Endodermal cell (in vitro differentiated cells): ENCODE measurements at regions not wholly inside any gene's neighbourhood (a gene's known extent, or its start where the extent isn't known, plus 50 kb on each side); places are given as distances from the start of the nearest gene placed in this dataset.

ENCODE experiments used
- DNase-seq: peaks from one replicate; pipeline ENCODE4 v3.0.0-alpha.2; 2017
- H3K27ac ChIP-seq: 2 replicates; pipeline ENCODE4 v1.5.1; 2013; ENCODE audit warnings: mild to moderate bottlenecking, low read depth, low read length, moderate library complexity
- H3K27me3 ChIP-seq: 2 replicates; pipeline ENCODE4 v1.6.1; 2013; ENCODE audit warnings: mild to moderate bottlenecking, low read length, moderate library complexity; ENCODE audit not compliant: insufficient read depth, control insufficient read depth, poor library complexity, severe bottlenecking
- H3K36me3 ChIP-seq: 2 replicates; pipeline ENCODE4 v1.7.0; 2013; ENCODE audit warnings: mild to moderate bottlenecking, low read length, moderate library complexity; ENCODE audit not compliant: control insufficient read depth, insufficient read depth
- H3K4me1 ChIP-seq: one replicate; pipeline ENCODE4 v1.7.0; 2013; ENCODE audit warnings: low read length; ENCODE audit not compliant: control insufficient read depth, insufficient read depth
- H3K4me3 ChIP-seq: 2 replicates; pipeline ENCODE4 v1.5.1; 2013; ENCODE audit warnings: mild to moderate bottlenecking, low read length, moderate library complexity
- H3K9ac ChIP-seq: 2 replicates; pipeline ENCODE4 v1.6.1; 2013; ENCODE audit warnings: mild to moderate bottlenecking, low read length, moderate library complexity; ENCODE audit not compliant: poor library complexity, severe bottlenecking; ENCODE audit errors: extremely low read depth
- H3K9me3 ChIP-seq: 2 replicates; pipeline ENCODE4 v1.6.1; 2013; ENCODE audit warnings: mild to moderate bottlenecking, low read length, moderate library complexity; ENCODE audit not compliant: control insufficient read depth
- H3K27ac Mint-ChIP-seq: 2 replicates; pipeline ENCODE4 v1.8.0; 2020; ENCODE audit warnings: mixed read lengths
- H3K27me3 Mint-ChIP-seq: 2 replicates; pipeline ENCODE4 v1.8.0; 2021; ENCODE audit warnings: mild to moderate bottlenecking, mixed read lengths; ENCODE audit not compliant: insufficient read depth
- H3K36me3 Mint-ChIP-seq: 2 replicates; pipeline ENCODE4 v1.8.0; 2020; ENCODE audit warnings: low read depth, mixed read lengths
- H3K4me1 Mint-ChIP-seq: 2 replicates; pipeline ENCODE4 v1.8.0; 2020; ENCODE audit warnings: mixed read lengths
- H3K4me3 Mint-ChIP-seq: 2 replicates; pipeline ENCODE4 v1.8.0; 2020; ENCODE audit warnings: mild to moderate bottlenecking, moderate library complexity, mixed read lengths
- H3K9me3 Mint-ChIP-seq: 2 replicates; pipeline ENCODE4 v1.8.0; 2020; ENCODE audit warnings: mild to moderate bottlenecking, mixed read lengths
- CTCF ChIP-seq: fragments of 200-600 bp; sonication (generic); conservative IDR thresholded peaks from 2 replicates; pipeline ENCODE4 v1.5.0; 2021; ENCODE audit warnings: antibody characterized with exemption, mild to moderate bottlenecking
- WGBS, 2 experiments: methylation state at CpG; one replicate each; pipeline versions ENCODE4 v1.1.5 to v1.1.7; 2013; ENCODE audit warnings: missing lambda C conversion rate in 2 of 2, mixed read lengths in 1 of 2; ENCODE audit not compliant: insufficient coverage in 1 of 2, insufficient read length in 1 of 2; 5-methylcytosine and 5-hydroxymethylcytosine counted together

GRCh38 chr13:85694992-85695391, 104.2 kb downstream of the SLITRK6 start:
- no peak for DNase-seq
- Mint-ChIP-seq H3K36me3 (peaks cover 11% of the 10 kb centered on the region), H3K27me3 (no peaks in the 10 kb centered on the region), H3K4me1 (no peaks in the 10 kb centered on the region), H3K4me3 (no peak overlapping the region), H3K27ac (no peak overlapping the region), H3K9me3 (peaks cover 19% of the 10 kb centered on the region)
- no peak overlapping the region for H3K9ac ChIP-seq
- H3K27ac ChIP-seq = no peak overlapping the region
- 0 to 57% methylated on average over 1 to 3 of the region's 4 CpGs for WGBS, 2 experiments
- no peak overlapping the region for H3K4me3 ChIP-seq
- no peaks in the 10 kb centered on the region for H3K36me3 ChIP-seq
- H3K27me3 ChIP-seq = no peaks in the 10 kb centered on the region
- no peaks in the 10 kb centered on the region for H3K9me3 ChIP-seq
- H3K4me1 ChIP-seq = no peaks in the 10 kb centered on the region
- no peak for TF ChIP-seq CTCF

GRCh38 chr13:85693889-85694511, 105.2 kb downstream of the SLITRK6 start:
- peak overlapping the region; percentile 5 for H3K27ac Mint-ChIP-seq
- DNase-seq = peak; percentile 52
- no peak overlapping the region for H3K9ac ChIP-seq
- H3K4me3 ChIP-seq = no peak overlapping the region
- no peaks in the 10 kb centered on the region for H3K9me3 ChIP-seq
- H3K4me1 ChIP-seq = no peaks in the 10 kb centered on the region
- no peaks in the 10 kb centered on the region for H3K27me3 ChIP-seq
- H3K27me3 Mint-ChIP-seq = no peaks in the 10 kb centered on the region
- H3K36me3 ChIP-seq = no peaks in the 10 kb centered on the region
- H3K27ac ChIP-seq = no peak overlapping the region
- H3K36me3 Mint-ChIP-seq = peaks cover 3% of the 10 kb centered on the region
- no peak for TF ChIP-seq CTCF
- H3K4me1 Mint-ChIP-seq = no peaks in the 10 kb centered on the region
- peaks cover 11% of the 10 kb centered on the region for H3K9me3 Mint-ChIP-seq
- 91 to 95% methylated on average over 4 to 7 of the region's 7 CpGs for WGBS, 2 experiments
- no peak overlapping the region for H3K4me3 Mint-ChIP-seq

GRCh38 chr13:85690368-85690767, 108.9 kb downstream of the SLITRK6 start:
- Mint-ChIP-seq H3K4me1 (no peaks in the 10 kb centered on the region), H3K36me3 (no peaks in the 10 kb centered on the region), H3K27ac (no peak overlapping the region), H3K27me3 (no peaks in the 10 kb centered on the region), H3K9me3 (no peaks in the 10 kb centered on the region), H3K4me3 (no peak overlapping the region)
- H3K4me3 ChIP-seq = no peak overlapping the region
- no peaks in the 10 kb centered on the region for H3K4me1 ChIP-seq
- H3K27me3 ChIP-seq = no peaks in the 10 kb centered on the region
- no peaks in the 10 kb centered on the region for H3K9me3 ChIP-seq
- 0% methylated on average over 1 of the region's 1 CpG; no CpG with 5 or more reads in 1 of the 2 experiments for WGBS, 2 experiments
- DNase-seq = no peak
- no peaks in the 10 kb centered on the region for H3K36me3 ChIP-seq
- TF ChIP-seq CTCF = no peak
- H3K27ac ChIP-seq = no peak overlapping the region
- no peak overlapping the region for H3K9ac ChIP-seq
